ENCODE measurements at regions not wholly inside any gene's neighbourhood (a gene's known extent, or its start where the extent isn't known, plus 50 kb on each side); places are given as distances from the start of the nearest gene placed in this dataset.

DNA sequence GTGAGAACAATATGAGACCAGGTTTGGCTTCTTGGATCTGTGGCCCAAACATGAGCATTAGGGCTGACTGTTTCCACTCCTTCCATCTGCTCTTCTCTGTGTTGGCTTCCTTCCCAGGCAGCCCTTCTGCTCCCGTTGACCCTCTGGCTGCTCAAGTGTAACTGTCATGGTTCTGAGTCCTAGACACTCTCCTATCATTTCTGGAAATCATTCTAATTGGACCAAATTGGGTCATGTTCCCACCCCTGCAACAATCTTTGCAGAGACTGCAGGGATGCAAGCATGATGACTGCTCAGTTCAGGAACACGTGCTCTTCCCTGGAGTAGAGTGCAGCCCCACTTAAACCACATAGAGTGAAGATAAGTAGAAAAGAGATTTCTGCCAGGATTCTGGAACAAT lies 741.4 kb downstream of the TAF11L14 start:
- TF ChIP-seq, protein P1, sequence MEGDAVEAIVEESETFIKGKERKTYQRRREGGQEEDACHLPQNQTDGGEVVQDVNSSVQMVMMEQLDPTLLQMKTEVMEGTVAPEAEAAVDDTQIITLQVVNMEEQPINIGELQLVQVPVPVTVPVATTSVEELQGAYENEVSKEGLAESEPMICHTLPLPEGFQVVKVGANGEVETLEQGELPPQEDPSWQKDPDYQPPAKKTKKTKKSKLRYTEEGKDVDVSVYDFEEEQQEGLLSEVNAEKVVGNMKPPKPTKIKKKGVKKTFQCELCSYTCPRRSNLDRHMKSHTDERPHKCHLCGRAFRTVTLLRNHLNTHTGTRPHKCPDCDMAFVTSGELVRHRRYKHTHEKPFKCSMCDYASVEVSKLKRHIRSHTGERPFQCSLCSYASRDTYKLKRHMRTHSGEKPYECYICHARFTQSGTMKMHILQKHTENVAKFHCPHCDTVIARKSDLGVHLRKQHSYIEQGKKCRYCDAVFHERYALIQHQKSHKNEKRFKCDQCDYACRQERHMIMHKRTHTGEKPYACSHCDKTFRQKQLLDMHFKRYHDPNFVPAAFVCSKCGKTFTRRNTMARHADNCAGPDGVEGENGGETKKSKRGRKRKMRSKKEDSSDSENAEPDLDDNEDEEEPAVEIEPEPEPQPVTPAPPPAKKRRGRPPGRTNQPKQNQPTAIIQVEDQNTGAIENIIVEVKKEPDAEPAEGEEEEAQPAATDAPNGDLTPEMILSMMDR (IDR thresholded peaks at IDR 0.05), result no peak
- no peak for TF ChIP-seq POLR2A (IDR thresholded peaks at IDR 0.05)

Data from Peyer's patch (tissue), 4 donors.